Activated naive CD4-positive, alpha-beta T cell (primary cell): ENCODE measurements at regions not wholly inside any gene's neighbourhood (a gene's known extent, or its start where the extent isn't known, plus 50 kb on each side); places are given as distances from the start of the nearest gene placed in this dataset.

Experiments used
- DNase-seq, 4 experiments: peaks; one replicate each; lab custom pipeline; 2025; lab: John Stamatoyannopoulos, UW

DNA sequence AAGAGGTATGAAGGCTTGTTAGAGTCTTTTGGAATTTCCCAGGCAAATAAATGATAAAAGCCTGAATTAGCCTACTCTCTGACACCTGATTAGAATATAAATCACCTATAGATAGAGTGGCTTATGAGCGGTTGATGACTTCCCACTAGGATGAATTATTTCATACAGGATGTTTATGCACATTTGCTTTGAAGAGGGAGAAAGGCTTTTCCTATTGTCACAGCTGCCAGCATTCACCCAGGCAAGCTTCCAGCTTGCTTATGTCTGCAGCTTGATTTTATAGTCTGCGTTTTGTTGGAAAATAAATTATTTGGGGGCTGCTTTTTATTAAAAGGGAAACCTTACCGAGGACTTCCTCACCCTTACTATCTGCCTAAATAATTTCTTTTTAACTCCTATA, 51.3 kb upstream of the EIF2S2 start:
- no peak for DNase-seq

DNA sequence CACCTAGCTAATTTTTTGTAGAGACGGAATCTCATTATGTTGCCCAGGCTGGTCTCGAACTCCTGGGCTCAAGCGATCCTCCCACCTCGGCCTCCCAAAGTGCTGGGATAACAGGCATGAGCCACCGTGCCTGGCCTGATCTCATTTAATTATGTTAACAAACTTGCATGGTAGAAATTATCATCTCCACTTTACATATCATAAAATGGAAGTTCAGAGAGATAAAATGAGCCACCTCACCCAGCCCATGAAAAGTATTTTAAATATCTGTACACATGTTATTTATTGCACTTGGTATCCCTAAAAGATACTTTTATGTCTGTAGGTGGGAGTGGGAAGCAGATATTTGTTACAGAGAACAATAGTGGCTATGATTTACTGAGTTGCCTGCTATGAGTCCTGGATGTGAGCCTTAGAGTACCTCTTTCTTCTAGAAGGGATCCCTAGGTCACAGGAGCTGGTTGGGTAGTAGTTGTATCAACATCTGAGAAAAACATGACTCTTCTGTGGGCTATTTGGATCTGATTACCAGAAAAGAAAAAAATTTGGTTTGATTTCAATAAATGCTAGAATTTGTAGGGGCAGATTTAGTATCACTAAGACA, 52.4 kb upstream of the EIF2S2 start:
- DNase-seq, result no peak

DNA sequence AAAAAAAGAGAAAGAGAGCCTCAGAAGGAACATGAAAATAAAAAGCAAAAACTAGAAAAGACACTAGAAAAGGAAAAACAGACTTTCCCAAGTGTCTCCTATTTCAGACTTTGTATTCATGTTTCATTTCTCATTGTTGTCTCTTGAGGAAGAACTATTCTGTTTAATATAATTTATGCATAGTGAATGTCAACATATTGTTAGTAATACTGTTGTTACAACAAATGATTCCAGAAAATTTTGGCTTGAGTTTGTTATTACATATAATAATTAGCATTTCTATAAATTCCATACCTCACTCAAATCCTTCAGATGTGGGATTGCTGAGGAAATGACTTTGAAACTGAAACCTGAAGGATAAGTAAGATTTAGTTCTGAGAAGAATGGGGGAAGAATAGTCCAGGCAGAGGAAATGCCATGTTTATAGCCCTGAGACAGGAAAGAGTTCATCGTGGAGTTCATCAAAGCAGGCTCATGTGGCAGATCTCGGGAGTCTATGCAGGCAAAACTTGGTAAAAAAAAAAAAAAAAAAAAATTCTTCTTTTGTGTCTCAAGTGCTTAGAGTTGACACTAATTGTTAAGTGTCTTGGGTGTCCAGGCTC, 53.1 kb upstream of the EIF2S2 start:
- no peak for DNase-seq

DNA sequence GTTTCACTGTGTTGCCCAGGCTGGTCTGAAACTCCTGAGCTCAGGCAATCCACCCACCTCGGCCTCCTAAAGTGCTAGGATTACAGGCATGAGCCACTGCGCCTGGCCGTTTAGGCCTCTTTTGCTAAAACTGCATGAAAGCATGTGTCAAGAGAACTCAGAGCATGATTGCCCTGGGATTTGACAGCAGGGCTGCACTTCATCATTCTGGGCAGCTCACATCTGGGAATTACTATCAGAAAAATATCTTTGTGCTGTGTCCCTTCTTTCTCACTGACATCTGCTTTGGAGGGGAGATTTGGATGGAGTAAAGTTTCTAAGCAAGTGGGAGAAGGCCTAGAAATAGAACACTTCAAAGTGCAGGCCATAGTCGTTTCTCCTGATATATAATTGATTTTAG, 59.6 kb upstream of the EIF2S2 start:
- DNase-seq, result no peak

DNA sequence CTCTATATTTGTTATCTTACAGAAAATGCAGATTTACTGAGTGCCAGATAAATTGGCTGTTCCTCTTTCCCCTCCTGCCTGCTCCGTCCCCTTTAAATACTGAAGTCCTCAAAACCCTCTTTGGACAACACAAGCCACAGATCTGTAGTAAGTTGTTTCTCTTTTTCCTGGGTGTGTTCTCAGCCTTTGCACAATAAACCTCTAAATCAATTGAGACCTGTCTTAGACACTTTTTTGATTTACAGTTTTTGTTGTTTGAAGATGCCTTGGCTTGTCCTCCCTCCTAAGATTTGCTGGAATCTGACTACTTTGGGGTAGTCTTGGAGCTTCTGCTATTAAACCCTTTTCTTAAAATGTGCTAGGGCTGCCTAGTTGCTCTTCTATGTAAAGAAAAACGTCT, 60.9 kb upstream of the EIF2S2 start:
- DNase-seq, result no peak

DNA sequence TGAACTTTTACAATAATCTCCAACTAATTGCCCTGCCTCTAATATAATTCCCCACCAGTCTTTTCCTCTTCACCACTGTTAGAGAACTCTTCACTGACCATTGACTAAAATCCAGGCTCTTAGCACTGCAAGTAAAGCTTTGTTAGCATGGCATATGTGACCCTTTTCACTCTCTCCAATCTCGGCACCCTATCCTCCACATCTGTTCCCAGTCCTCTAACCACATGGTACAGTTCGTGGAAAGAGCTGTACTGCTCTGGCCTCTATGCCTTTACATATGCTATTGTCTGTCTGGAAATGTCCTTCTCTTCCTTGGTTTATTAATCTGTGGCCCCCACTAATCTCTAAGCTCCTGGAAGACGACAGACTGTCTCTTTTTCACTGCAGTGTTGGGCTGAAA, 63.0 kb upstream of the EIF2S2 start:
- no peak for DNase-seq

DNA sequence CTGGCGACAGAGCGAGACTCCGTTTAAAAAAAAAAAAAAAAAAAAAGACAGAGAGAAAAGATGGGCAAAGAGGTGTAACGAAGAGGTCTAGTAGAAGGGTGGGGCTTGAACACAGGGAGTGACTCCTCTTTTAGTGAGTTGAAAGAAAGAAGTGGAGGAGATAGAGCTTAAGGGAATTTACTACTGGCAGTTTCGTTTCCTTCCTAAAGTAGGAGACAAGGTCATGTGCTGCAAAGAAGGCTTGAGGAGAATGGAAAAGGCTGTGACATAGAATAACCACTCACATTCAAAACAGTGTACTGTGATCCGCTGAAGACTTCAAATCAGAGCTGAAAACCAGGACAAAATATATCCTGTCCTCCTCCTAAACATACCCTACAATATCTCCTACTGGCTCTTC, 63.8 kb upstream of the EIF2S2 start:
- DNase-seq, result no peak

DNA sequence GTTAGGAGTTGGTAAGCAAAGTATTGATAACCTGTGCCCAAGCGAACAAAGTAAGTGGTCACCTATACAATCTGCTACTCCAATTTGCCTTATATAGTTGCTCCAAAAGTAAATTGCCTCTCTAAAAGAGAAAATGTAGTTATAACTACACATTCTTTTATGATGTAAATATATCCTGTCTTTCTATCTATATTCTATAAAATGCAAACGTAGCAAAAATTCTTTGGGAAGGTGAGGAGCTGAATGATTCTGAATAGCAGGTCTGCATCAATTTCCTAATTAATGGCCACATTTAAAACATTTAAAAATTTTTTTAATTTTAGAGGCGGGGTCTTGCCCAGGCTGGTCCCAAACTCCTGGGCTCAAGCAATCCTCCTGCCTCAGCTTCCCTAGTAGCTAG, 64.2 kb upstream of the ASIP start:
- no peak for DNase-seq

DNA sequence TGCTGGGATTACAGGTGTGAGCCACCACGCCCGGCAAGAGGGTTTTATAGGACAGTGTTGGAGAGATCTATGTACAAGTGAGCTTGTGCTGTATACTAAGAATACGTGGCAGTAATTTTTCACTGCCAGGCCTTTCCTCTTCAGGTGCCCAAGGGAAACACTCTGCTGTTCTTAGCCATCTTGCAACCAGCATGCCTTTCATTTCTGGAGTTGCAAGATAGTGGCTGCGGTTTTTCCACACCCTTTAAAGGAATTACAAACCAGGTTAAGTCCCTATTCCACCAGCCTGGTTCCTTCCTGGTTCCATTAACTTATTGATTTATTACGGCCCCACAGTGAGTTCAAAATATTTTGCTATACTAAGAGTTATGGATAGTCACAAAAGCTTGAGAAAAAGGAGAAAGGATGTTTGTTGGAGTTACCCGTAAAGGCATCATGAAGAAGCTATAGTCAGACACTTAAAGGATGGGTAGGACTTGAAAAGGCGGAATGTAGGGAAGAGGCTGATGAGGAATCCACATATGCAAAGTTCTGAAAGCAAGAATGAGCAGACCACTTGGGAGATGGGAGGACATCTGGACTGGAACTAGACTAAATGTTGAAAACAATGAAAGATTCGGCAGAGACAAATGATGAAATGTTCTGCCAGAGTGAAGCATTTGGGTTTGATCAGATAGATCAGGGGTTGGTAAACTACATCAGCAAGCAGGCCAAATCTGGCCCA, 61.4 kb upstream of the ASIP start:
- DNase-seq, result no peak

DNA sequence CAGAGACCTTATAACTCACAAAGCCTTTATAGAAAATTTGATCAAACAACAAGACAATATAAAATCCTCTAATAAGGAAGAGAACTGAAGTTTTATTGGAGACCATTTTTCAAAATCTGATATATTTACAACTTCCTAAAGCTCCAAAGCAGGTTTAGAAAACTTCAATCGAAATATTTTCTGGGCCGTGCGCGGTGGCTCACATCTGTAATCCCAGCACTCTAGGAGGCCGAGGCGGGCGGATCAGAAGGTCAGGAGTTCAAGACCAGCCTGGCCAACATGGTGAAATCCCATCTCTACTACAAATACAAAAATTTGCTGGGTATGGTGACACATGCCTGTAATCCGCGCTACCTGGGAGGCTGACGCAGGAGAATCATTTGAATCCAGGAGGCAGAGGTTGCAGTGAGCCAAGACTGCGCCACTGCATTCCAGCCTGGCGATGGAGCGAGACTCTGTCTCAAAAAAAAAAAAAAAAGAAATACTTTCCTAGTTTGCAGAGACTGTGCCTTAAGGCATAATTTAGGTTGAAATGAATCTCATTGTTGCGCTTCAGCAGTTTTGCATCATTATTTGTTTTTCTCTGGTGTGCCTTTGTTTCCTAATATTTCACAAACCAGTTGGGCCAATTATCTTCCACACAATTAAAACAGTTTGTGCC, 60.6 kb upstream of the ASIP start:
- no peak for DNase-seq

DNA sequence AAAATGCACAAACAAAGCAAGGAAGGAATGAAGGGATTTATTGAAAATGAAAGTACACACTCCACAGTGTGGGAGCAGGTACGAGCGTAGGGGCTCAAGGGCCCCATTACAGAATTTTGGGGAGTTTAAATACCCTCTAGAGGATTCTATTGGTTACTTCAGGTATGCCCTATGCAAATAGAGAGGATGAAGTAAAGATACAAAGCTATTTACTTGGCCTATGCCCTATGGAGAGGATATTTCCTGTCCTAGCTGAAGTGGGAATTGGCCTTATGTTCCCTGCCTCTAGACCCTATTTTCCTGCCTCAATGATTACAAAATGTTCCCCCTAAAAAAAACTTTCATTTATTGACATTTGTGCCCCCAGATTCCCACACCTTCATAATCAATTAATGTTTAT, 59.7 kb upstream of the ASIP start:
- DNase-seq, result no peak

DNA sequence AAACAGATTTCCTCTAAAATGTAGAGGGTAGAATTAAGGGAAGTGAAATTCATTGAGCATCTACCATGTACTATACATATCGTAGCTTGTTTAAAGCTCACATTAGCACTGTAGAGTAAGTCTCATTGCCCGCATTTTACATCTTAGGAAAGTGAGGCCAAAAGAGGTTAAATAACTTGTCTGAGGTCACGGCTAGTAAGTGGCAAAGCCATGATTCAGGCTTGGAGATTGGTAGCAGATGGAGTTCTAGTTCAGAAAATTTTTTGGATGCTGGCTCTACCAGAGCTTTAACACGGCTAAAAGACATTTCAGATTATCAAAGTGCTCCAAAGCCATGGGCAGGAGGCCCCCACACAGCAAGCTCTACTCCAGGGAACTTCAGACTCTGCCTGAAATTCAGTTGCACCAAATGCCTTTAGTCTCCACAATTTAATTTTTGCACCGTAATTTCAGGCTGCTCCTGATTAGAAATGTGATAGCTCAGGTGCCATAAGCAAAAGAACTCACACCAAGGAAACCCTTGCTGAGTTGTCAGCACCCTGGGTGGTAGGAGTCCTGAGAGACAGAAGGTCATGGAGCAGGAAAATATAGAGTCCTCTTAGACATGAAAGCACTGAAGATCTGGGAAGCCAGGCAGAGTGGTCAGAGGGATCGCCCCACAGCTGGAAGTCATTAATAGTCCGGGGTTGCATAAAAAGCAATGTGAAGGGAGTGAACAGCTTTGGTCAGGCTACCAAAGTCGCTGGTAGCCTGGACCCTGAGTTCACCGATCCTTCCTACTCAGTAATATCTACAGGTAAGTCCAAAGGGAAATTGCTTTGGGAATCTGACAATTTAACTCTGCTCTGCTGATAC, 55.2 kb upstream of the ASIP start:
- no peak for DNase-seq

DNA sequence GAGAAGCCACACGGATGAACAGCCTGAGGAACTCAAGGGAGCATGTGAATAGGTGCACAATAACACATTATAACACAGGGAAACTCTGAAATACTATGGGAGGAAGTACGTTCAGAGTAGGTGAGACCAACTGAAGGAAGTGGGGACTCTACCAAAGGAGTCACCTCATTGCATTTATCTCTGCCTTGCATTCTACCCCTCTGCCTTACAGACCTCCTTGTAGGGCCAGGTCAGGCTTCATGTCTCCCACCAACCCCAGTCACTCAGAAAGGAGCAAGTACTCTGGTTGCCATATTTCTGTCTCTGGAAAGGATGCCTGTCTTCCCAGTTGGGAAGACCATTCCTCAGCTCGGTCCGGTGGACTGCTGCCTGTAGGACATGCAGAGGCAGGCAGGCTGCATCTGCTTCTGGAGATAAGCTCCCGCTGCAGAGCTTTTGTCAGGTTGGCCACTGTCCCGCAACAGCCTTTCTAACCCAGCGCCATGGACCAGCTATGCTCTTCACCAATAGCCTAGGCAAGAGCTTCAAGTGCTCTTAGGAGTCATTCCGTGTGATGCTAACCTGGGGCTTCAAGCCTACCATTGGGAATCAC, 51.6 kb upstream of the ASIP start:
- DNase-seq, result no peak

DNA sequence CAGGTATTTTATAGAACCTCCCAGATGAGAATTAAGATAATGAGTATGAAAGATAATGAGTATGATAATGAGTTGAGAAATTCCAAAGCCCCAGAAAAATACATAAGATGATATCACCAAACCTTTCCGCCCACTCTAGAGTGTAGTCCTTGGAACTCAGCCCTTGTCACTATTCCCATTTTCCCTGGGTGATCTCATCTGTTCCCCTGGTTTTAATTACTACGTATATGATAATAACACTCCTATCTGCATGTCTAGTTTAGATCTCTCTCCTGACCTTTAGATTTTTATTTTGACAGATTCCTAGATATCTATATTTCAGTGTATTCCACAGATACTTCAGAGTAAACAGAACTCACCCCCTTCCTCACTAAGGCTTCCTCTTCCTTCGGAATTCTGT, 51.0 kb upstream of the ASIP start:
- DNase-seq, result no peak

DNA sequence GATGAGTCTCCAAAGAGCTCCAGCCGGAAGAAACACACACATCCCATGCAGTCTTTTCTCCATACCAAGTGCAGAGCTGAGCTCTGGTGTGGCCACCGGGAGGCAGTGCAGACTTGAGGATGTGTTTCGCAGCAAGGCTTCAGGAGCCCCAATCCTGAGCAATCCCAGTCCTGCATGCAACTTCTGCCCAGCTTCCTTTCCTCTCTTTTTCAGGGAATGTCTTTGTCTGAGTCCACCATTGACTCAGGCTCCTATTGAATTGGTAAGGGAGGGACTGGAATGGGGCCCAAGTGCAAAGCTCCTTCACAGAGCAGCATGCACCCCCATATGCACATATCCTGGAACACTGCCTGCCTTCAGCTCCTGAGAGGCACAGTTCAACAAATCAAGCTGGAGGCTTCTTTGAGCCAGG, 50.5 kb upstream of the ASIP start:
- DNase-seq, result peak in 1 of 4 experiments; percentile 21
